ENCODE measurements at regions not wholly inside any gene's neighbourhood (a gene's known extent, or its start where the extent isn't known, plus 50 kb on each side); places are given as distances from the start of the nearest gene placed in this dataset.

DNA sequence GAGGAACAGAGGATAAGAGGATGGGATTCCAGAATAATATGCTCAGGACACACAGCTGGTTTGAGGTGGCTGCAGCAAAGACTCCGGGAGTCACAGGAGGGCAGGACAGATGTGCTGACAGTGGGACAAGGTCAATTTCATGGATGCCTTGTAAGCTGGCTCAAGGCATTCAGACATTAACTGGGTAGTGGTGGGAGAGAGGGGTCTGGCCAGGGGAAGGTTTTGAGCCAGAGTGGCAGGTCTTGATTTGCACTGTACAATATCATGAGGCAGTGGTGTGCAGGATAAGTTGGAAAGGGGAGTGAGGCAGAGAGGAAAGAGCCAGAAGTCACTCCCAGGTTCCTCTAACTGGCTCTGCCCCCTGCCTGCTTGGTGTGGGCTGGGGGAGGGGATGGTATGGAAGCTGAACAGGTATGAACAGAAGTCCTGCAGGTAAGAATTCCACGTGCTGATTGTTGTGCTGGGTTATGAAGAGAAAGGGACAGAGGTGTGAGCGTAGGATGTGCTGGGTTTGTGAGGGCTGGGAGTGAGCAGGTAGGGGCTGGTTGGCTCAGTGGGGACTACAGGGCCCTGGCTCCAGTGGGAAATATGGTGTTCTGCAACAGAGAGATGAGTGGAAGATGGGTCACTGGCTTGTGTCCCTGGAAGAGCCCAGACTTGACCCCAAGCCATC is 141.7 kb upstream of the COPS8 start:
- no peak overlapping the region for H2AFZ ChIP-seq (ENCODE audit: low read depth, low read length)
- H3K4me3 ChIP-seq (ENCODE audit: low read length) = no peak overlapping the region
- TF ChIP-seq EP300 (conservative IDR thresholded peaks at IDR 0.05; ENCODE audit: poor library complexity, severe bottlenecking) (no peak), RAD21 (conservative IDR thresholded peaks at IDR 0.05) (no peak), POLR2AphosphoS5 (IDR thresholded peaks at IDR 0.05) (no peak), TAF1 (IDR thresholded peaks at IDR 0.05; ENCODE audit: low read depth) (no peak), MXI1 (conservative IDR thresholded peaks at IDR 0.05; ENCODE audit: poor library complexity, severe bottlenecking) (no peak), EZH2 (IDR thresholded peaks at IDR 0.05; ENCODE audit: borderline replicate concordance, insufficient read depth, low read length, poor library complexity, severe bottlenecking) (no peak), SMC3 (conservative IDR thresholded peaks at IDR 0.05; ENCODE audit: poor library complexity) (no peak)
- TF ChIP-seq, protein P1, sequence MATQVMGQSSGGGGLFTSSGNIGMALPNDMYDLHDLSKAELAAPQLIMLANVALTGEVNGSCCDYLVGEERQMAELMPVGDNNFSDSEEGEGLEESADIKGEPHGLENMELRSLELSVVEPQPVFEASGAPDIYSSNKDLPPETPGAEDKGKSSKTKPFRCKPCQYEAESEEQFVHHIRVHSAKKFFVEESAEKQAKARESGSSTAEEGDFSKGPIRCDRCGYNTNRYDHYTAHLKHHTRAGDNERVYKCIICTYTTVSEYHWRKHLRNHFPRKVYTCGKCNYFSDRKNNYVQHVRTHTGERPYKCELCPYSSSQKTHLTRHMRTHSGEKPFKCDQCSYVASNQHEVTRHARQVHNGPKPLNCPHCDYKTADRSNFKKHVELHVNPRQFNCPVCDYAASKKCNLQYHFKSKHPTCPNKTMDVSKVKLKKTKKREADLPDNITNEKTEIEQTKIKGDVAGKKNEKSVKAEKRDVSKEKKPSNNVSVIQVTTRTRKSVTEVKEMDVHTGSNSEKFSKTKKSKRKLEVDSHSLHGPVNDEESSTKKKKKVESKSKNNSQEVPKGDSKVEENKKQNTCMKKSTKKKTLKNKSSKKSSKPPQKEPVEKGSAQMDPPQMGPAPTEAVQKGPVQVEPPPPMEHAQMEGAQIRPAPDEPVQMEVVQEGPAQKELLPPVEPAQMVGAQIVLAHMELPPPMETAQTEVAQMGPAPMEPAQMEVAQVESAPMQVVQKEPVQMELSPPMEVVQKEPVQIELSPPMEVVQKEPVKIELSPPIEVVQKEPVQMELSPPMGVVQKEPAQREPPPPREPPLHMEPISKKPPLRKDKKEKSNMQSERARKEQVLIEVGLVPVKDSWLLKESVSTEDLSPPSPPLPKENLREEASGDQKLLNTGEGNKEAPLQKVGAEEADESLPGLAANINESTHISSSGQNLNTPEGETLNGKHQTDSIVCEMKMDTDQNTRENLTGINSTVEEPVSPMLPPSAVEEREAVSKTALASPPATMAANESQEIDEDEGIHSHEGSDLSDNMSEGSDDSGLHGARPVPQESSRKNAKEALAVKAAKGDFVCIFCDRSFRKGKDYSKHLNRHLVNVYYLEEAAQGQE (IDR thresholded peaks at IDR 0.05; ENCODE audit: borderline replicate concordance) = no peak
- TF ChIP-seq, protein P2, sequence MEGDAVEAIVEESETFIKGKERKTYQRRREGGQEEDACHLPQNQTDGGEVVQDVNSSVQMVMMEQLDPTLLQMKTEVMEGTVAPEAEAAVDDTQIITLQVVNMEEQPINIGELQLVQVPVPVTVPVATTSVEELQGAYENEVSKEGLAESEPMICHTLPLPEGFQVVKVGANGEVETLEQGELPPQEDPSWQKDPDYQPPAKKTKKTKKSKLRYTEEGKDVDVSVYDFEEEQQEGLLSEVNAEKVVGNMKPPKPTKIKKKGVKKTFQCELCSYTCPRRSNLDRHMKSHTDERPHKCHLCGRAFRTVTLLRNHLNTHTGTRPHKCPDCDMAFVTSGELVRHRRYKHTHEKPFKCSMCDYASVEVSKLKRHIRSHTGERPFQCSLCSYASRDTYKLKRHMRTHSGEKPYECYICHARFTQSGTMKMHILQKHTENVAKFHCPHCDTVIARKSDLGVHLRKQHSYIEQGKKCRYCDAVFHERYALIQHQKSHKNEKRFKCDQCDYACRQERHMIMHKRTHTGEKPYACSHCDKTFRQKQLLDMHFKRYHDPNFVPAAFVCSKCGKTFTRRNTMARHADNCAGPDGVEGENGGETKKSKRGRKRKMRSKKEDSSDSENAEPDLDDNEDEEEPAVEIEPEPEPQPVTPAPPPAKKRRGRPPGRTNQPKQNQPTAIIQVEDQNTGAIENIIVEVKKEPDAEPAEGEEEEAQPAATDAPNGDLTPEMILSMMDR (IDR thresholded peaks at IDR 0.05; ENCODE audit: poor library complexity, severe bottlenecking) = no peak
- no peak overlapping the region for H3K27ac ChIP-seq (ENCODE audit: low read length)
- H3K4me2 ChIP-seq (ENCODE audit: low read length) = no peak overlapping the region
- H3K9me3 ChIP-seq (ENCODE audit: low read length) = no peaks in the 10 kb centered on the region
- H3K79me2 ChIP-seq (replicated peaks; ENCODE audit: insufficient read depth, low read length) = no peaks in the 10 kb centered on the region
- H3K27me3 ChIP-seq (ENCODE audit: insufficient read depth, low read depth, low read length) = no peaks in the 10 kb centered on the region
- no peaks in the 10 kb centered on the region for H3K36me3 ChIP-seq (ENCODE audit: insufficient read depth, low read length)
- no peaks in the 10 kb centered on the region for H4K20me1 ChIP-seq (ENCODE audit: insufficient read depth)
- no peaks in the 10 kb centered on the region for H3F3A ChIP-seq (ENCODE audit: insufficient read depth, low read length, poor library complexity, severe bottlenecking)
- H3K9ac ChIP-seq (ENCODE audit: low read length) = no peak overlapping the region
- no peaks in the 10 kb centered on the region for H3K9me2 ChIP-seq (ENCODE audit: insufficient read depth, low read length)

DNA sequence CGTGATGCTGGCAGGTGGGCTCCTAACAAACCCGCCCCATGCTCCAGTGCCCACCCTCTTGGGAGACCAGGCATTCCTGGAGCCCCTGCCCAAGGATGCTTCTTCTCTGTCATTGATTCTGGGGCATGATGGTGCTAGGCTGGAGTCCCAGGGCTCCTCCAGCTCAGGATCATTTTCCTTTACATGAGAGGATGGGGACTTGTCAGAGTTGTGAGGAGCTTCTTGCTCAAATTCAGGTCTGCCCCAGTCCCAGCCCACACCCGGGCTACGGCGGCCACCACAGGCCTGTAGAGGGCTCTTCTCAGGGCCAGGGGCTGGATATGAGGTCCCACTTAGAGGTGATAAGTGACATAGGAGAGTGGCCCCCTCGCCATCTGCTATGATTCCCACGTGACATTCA is 141.1 kb upstream of the COPS8 start:
- H3K36me3 ChIP-seq (ENCODE audit: insufficient read depth, low read length) = no peaks in the 10 kb centered on the region
- no peaks in the 10 kb centered on the region for H3K27me3 ChIP-seq (ENCODE audit: insufficient read depth, low read depth, low read length)
- H3K4me2 ChIP-seq (ENCODE audit: low read length) = no peak overlapping the region
- no peak overlapping the region for H3K27ac ChIP-seq (ENCODE audit: low read length)
- TF ChIP-seq, protein P2 (IDR thresholded peaks at IDR 0.05; ENCODE audit: poor library complexity, severe bottlenecking) = no peak
- TF ChIP-seq TAF1 (IDR thresholded peaks at IDR 0.05; ENCODE audit: low read depth) (no peak), SMC3 (conservative IDR thresholded peaks at IDR 0.05; ENCODE audit: poor library complexity) (no peak), MXI1 (conservative IDR thresholded peaks at IDR 0.05; ENCODE audit: poor library complexity, severe bottlenecking) (no peak), EP300 (conservative IDR thresholded peaks at IDR 0.05; ENCODE audit: poor library complexity, severe bottlenecking) (no peak), EZH2 (IDR thresholded peaks at IDR 0.05; ENCODE audit: borderline replicate concordance, insufficient read depth, low read length, poor library complexity, severe bottlenecking) (no peak), RAD21 (conservative IDR thresholded peaks at IDR 0.05) (no peak), POLR2AphosphoS5 (IDR thresholded peaks at IDR 0.05) (no peak)
- TF ChIP-seq, protein P1 (IDR thresholded peaks at IDR 0.05; ENCODE audit: borderline replicate concordance) = no peak
- H3K4me3 ChIP-seq (ENCODE audit: low read length) = no peak overlapping the region
- H3K79me2 ChIP-seq (replicated peaks; ENCODE audit: insufficient read depth, low read length) = no peaks in the 10 kb centered on the region
- H3K9me2 ChIP-seq (ENCODE audit: insufficient read depth, low read length) = no peaks in the 10 kb centered on the region
- H3K9ac ChIP-seq (ENCODE audit: low read length) = no peak overlapping the region
- H2AFZ ChIP-seq (ENCODE audit: low read depth, low read length) = no peak overlapping the region
- no peaks in the 10 kb centered on the region for H4K20me1 ChIP-seq (ENCODE audit: insufficient read depth)
- H3K9me3 ChIP-seq (ENCODE audit: low read length) = no peaks in the 10 kb centered on the region
- H3F3A ChIP-seq (ENCODE audit: insufficient read depth, low read length, poor library complexity, severe bottlenecking) = no peaks in the 10 kb centered on the region

All from neural cell (in vitro differentiated cells).